ENCODE measurements at regions not wholly inside any gene's neighbourhood (a gene's known extent, or its start where the extent isn't known, plus 50 kb on each side); places are given as distances from the start of the nearest gene placed in this dataset.
A peak's percentile ranks its signal among the peaks of the same experiment; 100 is the strongest.

- Histone ChIP-seq H3K4me3 (ENCODE audit: low read length, poor library complexity, severe bottlenecking) (no peak overlapping the region), H3F3A (ENCODE audit: low read depth) (no peaks in the 10 kb centered on the region), H3K4me2 (ENCODE audit: low read depth, low read length, poor library complexity, severe bottlenecking) (no peak overlapping the region), H3K9ac (ENCODE audit: low read depth, low read length, poor library complexity, severe bottlenecking) (no peak overlapping the region), H3K27me3 (ENCODE audit: insufficient read depth, low read length, poor library complexity, severe bottlenecking) (no peaks in the 10 kb centered on the region), H3K4me1 (ENCODE audit: insufficient read depth, low read length, poor library complexity, severe bottlenecking) (peaks cover 19% of the 10 kb centered on the region), H3K9me3 (ENCODE audit: insufficient read depth, low read depth, low read length) (0 out of 2 replicates have a peak, but pooled peaks cover 4% of the 10 kb centered on the region), H4K20me1 (ENCODE audit: insufficient read depth, low read length, poor library complexity, severe bottlenecking) (no peaks in the 10 kb centered on the region), H3K9me2 (replicated peaks; ENCODE audit: low read depth, low read length) (no peaks in the 10 kb centered on the region), H3K79me2 (ENCODE audit: insufficient read depth, low read length) (no peaks in the 10 kb centered on the region), H2AFZ (ENCODE audit: low read length) (no peak overlapping the region), H3K36me3 (ENCODE audit: insufficient read depth, low read length) (no peaks in the 10 kb centered on the region)
- TF ChIP-seq CTCF (conservative IDR thresholded peaks at IDR 0.05; ENCODE audit: low read length): no peak
- no peak for TF ChIP-seq EZH2phosphoT487 (IDR thresholded peaks at IDR 0.05; ENCODE audit: borderline replicate concordance)
These were observed 193.1 kb downstream of the OTOL1 start for GRCh38 chr3:161689584-161690298.

GRCh38 chr3:161690299-161690620 lies 193.7 kb downstream of the OTOL1 start:
- Histone ChIP-seq H3K36me3 (ENCODE audit: insufficient read depth, low read length) (no peaks in the 10 kb centered on the region), H3K4me2 (ENCODE audit: low read depth, low read length, poor library complexity, severe bottlenecking) (no peak overlapping the region), H2AFZ (ENCODE audit: low read length) (no peak overlapping the region), H3F3A (ENCODE audit: low read depth) (no peaks in the 10 kb centered on the region), H3K9me2 (replicated peaks; ENCODE audit: low read depth, low read length) (no peaks in the 10 kb centered on the region), H3K4me3 (ENCODE audit: low read length, poor library complexity, severe bottlenecking) (no peak overlapping the region), H3K27me3 (ENCODE audit: insufficient read depth, low read length, poor library complexity, severe bottlenecking) (no peaks in the 10 kb centered on the region), H3K4me1 (ENCODE audit: insufficient read depth, low read length, poor library complexity, severe bottlenecking) (peaks cover 21% of the 10 kb centered on the region), H4K20me1 (ENCODE audit: insufficient read depth, low read length, poor library complexity, severe bottlenecking) (no peaks in the 10 kb centered on the region), H3K9me3 (ENCODE audit: insufficient read depth, low read depth, low read length) (0 out of 2 replicates have a peak, but pooled peaks cover 4% of the 10 kb centered on the region), H3K9ac (ENCODE audit: low read depth, low read length, poor library complexity, severe bottlenecking) (no peak overlapping the region), H3K79me2 (ENCODE audit: insufficient read depth, low read length) (no peaks in the 10 kb centered on the region)
- TF ChIP-seq CTCF (conservative IDR thresholded peaks at IDR 0.05; ENCODE audit: low read length) (no peak), EZH2phosphoT487 (IDR thresholded peaks at IDR 0.05; ENCODE audit: borderline replicate concordance) (no peak)

GRCh38 chr3:161691677-161692076 lies 195.1 kb downstream of the OTOL1 start:
- Histone ChIP-seq H2AFZ (ENCODE audit: low read length) (peak overlapping the region; percentile 40; the same call in 1 of the 2 replicates), H3K9me2 (replicated peaks; ENCODE audit: low read depth, low read length) (no peaks in the 10 kb centered on the region), H3F3A (ENCODE audit: low read depth) (no peaks in the 10 kb centered on the region), H3K79me2 (ENCODE audit: insufficient read depth, low read length) (no peaks in the 10 kb centered on the region), H3K4me2 (ENCODE audit: low read depth, low read length, poor library complexity, severe bottlenecking) (peak overlapping the region; percentile 51), H3K4me3 (ENCODE audit: low read length, poor library complexity, severe bottlenecking) (peak overlapping the region; percentile 15), H4K20me1 (ENCODE audit: insufficient read depth, low read length, poor library complexity, severe bottlenecking) (no peaks in the 10 kb centered on the region), H3K9me3 (ENCODE audit: insufficient read depth, low read depth, low read length) (no peaks in the 10 kb centered on the region), H3K36me3 (ENCODE audit: insufficient read depth, low read length) (no peaks in the 10 kb centered on the region), H3K4me1 (ENCODE audit: insufficient read depth, low read length, poor library complexity, severe bottlenecking) (peaks cover 21% of the 10 kb centered on the region), H3K27me3 (ENCODE audit: insufficient read depth, low read length, poor library complexity, severe bottlenecking) (no peaks in the 10 kb centered on the region), H3K9ac (ENCODE audit: low read depth, low read length, poor library complexity, severe bottlenecking) (no peak overlapping the region)
- TF ChIP-seq CTCF (conservative IDR thresholded peaks at IDR 0.05; ENCODE audit: low read length): no peak
- TF ChIP-seq EZH2phosphoT487 (IDR thresholded peaks at IDR 0.05; ENCODE audit: borderline replicate concordance): no peak

Data from Loucy (cell line).